Keratinocyte (primary cell): ENCODE measurements at regions not wholly inside any gene's neighbourhood (a gene's known extent, or its start where the extent isn't known, plus 50 kb on each side); places are given as distances from the start of the nearest gene placed in this dataset.

ENCODE experiments used
- CTCF ChIP-seq, 3 experiments: IDR thresholded peaks in 1 of 3; conservative IDR thresholded peaks in 1 of 3; optimal IDR thresholded peaks in 1 of 3; 2 replicates in 2 of 3; 3 replicates in 1 of 3; pipeline versions ENCODE3 to v1.5.1; 2011; ENCODE audit warnings: low read length in 3 of 3, mild to moderate bottlenecking in 3 of 3, moderate library complexity in 2 of 3, control low read depth in 1 of 3, inconsistent platforms in 1 of 3; ENCODE audit not compliant: insufficient read depth in 2 of 3; ENCODE audit errors: extremely low read depth in 1 of 3
- EZH2 ChIP-seq: IDR thresholded peaks from one replicate; pipeline ENCODE4 v1.6.1; 2012; ENCODE audit warnings: inconsistent platforms, mild to moderate bottlenecking, low read length, moderate library complexity

GRCh38 chr13:32907211-32907610 lies 109.0 kb upstream of the KL start:
- TF ChIP-seq CTCF (optimal IDR thresholded peaks at IDR 0.05 in 1 of 3, IDR thresholded peaks at IDR 0.05 in 1 of 3, conservative IDR thresholded peaks at IDR 0.05 in 1 of 3; ENCODE audit: extremely low read depth in 1 of 3, insufficient read depth in 2 of 3, low read length in 3 of 3) (no peak), EZH2 (no peak)
